Lung (tissue), 11 donors: ENCODE measurements at regions not wholly inside any gene's neighbourhood (a gene's known extent, or its start where the extent isn't known, plus 50 kb on each side); places are given as distances from the start of the nearest gene placed in this dataset.

Experiments
- ATAC-seq: fragments of 200-7000 bp; cut with Tn5 transposase; one replicate; pipeline ENCODE4 v1.9.1; 2020; ENCODE audit warnings: moderate number of reproducible peaks; ENCODE audit not compliant: insufficient read depth, low FRiP score
- DNase-seq, 3 donors: peaks; one replicate each; pipeline ENCODE4 v3.0.0-alpha.2; 2013 to 2017
- H3K27ac ChIP-seq, 2 donors: one replicate each; pipeline ENCODE4 v1.5.1; 2013; ENCODE audit warnings: mild to moderate bottlenecking in 2 of 2, moderate library complexity in 2 of 2, control low read depth in 1 of 2, inconsistent platforms in 1 of 2, low read depth in 1 of 2, low read length in 1 of 2
- H3K27me3 ChIP-seq, 3 donors: one replicate each; pipeline ENCODE4 v1.5.1; 2013; ENCODE audit warnings: low read length in 2 of 3; ENCODE audit not compliant: control insufficient read depth in 3 of 3, insufficient read depth in 3 of 3
- H3K36me3 ChIP-seq, 4 donors: one replicate each; pipeline ENCODE4 v1.5.1; 2013; ENCODE audit warnings: low read length in 4 of 4, mild to moderate bottlenecking in 1 of 4, moderate library complexity in 1 of 4; ENCODE audit not compliant: control insufficient read depth in 4 of 4, insufficient read depth in 4 of 4
- H3K4me1 ChIP-seq, 5 donors: one replicate each; pipeline ENCODE4 v1.5.1; 2013; ENCODE audit warnings: low read length in 5 of 5, mild to moderate bottlenecking in 2 of 5, moderate library complexity in 1 of 5; ENCODE audit not compliant: control insufficient read depth in 5 of 5, insufficient read depth in 5 of 5
- H3K4me3 ChIP-seq: one replicate; pipeline ENCODE4 v1.5.1; 2013; ENCODE audit warnings: mild to moderate bottlenecking, control low read depth, moderate library complexity
- H3K9ac ChIP-seq, 2 donors: one replicate each; pipeline ENCODE4 v1.5.1; 2013; ENCODE audit warnings: low read length in 2 of 2, control low read depth in 1 of 2; ENCODE audit not compliant: insufficient read depth in 1 of 2
- H3K9me3 ChIP-seq, 4 donors: one replicate each; pipeline ENCODE4 v1.5.1; 2013; ENCODE audit warnings: low read length in 3 of 4, mild to moderate bottlenecking in 1 of 4, moderate library complexity in 1 of 4; ENCODE audit not compliant: control insufficient read depth in 4 of 4, insufficient read depth in 3 of 4
- CTCF ChIP-seq: IDR thresholded peaks from 2 replicates; pipeline ENCODE4 v1.5.1; 2012; ENCODE audit warnings: mild to moderate bottlenecking; ENCODE audit errors: control extremely low read depth, extremely low read depth
- WGBS, 2 donors: extraction: QIAGEN DNeasy Blood & Tissue Kit; methylation state at CpG; one replicate each; pipeline ENCODE4 v1.1.7; 2013; 5-methylcytosine and 5-hydroxymethylcytosine counted together
- donor health status: control.
- donor health status: control.
- donor health status: Bipolar disorder and iron deficiency.
- donor health status: healthy.
- donor health status: DM: yes; HTN: yes; CAD: no.

GRCh38 chr5:175242207-175242606 lies 201.8 kb downstream of the DRD1 start:
- H3K27ac ChIP-seq: no peak overlapping the region
- 80 to 92% methylated on average over 5 of the region's 5 CpGs for WGBS, 2 donors
- H3K27me3 ChIP-seq: peaks cover 0 to 5% (median 0%) of the 10 kb centered on the region in 3 donors
- H3K36me3 ChIP-seq: no peaks in the 10 kb centered on the region
- ATAC-seq: no peak
- peaks cover 0 to 9% (median 0%) of the 10 kb centered on the region in 5 donors for H3K4me1 ChIP-seq
- no peak for DNase-seq
- H3K4me3 ChIP-seq: no peak overlapping the region
- no peaks in the 10 kb centered on the region for H3K9me3 ChIP-seq
- no peak overlapping the region for H3K9ac ChIP-seq
- no peak for TF ChIP-seq CTCF

- no peak for TF ChIP-seq CTCF
- DNase-seq (no peak), ATAC-seq (no peak)
- Histone ChIP-seq H3K4me3 (no peak overlapping the region), H3K36me3 (no peaks in the 10 kb centered on the region), H3K4me1 (no peaks in the 10 kb centered on the region), H3K9me3 (no peaks in the 10 kb centered on the region), H3K9ac (no peak overlapping the region), H3K27ac (no peak overlapping the region), H3K27me3 (peaks cover 0 to 5% (median 0%) of the 10 kb centered on the region in 3 donors)
- WGBS, 2 donors: 67 to 69% methylated on average over 5 of the region's 5 CpGs
Observed at GRCh38 chr5:175238326-175238725, 205.7 kb downstream of the DRD1 start.

- ATAC-seq: no peak
- peaks cover 0 to 5% (median 0%) of the 10 kb centered on the region in 3 donors for H3K27me3 ChIP-seq
- no peak for TF ChIP-seq CTCF
- no peaks in the 10 kb centered on the region for H3K36me3 ChIP-seq
- H3K9ac ChIP-seq: no peak overlapping the region
- H3K4me3 ChIP-seq: no peak overlapping the region
- no peak for DNase-seq
- no peak overlapping the region for H3K27ac ChIP-seq
- H3K4me1 ChIP-seq: no peaks in the 10 kb centered on the region
- 64 to 78% methylated on average over 6 of the region's 6 CpGs for WGBS, 2 donors
- no peaks in the 10 kb centered on the region for H3K9me3 ChIP-seq
Observed at GRCh38 chr5:175236176-175236575, 207.8 kb downstream of the DRD1 start.

- H3K4me3 ChIP-seq: no peak overlapping the region
- ATAC-seq (no peak), DNase-seq (no peak)
- TF ChIP-seq CTCF: no peak
- WGBS, 2 donors: 77 to 79% methylated on average over 9 of the region's 9 CpGs
- peaks cover 0 to 5% (median 0%) of the 10 kb centered on the region in 3 donors for H3K27me3 ChIP-seq
- no peaks in the 10 kb centered on the region for H3K36me3 ChIP-seq
- H3K9ac ChIP-seq: no peak overlapping the region
- no peaks in the 10 kb centered on the region for H3K4me1 ChIP-seq
- H3K9me3 ChIP-seq: no peaks in the 10 kb centered on the region
- no peak overlapping the region for H3K27ac ChIP-seq
Observed at GRCh38 chr5:175235251-175235960, 208.6 kb downstream of the DRD1 start.
